Mesendoderm (in vitro differentiated cells): ENCODE measurements at regions not wholly inside any gene's neighbourhood (a gene's known extent, or its start where the extent isn't known, plus 50 kb on each side); places are given as distances from the start of the nearest gene placed in this dataset.

Source experiments
- DNase-seq: peaks from one replicate; pipeline ENCODE4 v3.0.0; 2013
- H2AK5ac ChIP-seq: 2 replicates; pipeline ENCODE4 v1.6.1; 2013; ENCODE audit warnings: low read length, inconsistent platforms
- H2BK120ac ChIP-seq: 2 replicates; pipeline ENCODE4 v1.6.1; 2013; ENCODE audit warnings: low read depth, mild to moderate bottlenecking, low read length, moderate library complexity, mixed read lengths
- H2BK15ac ChIP-seq: replicated peaks from 2 replicates; pipeline ENCODE4 v1.6.1; 2013; ENCODE audit warnings: low read depth, mild to moderate bottlenecking, moderate library complexity
- H2BK5ac ChIP-seq: 2 replicates; pipeline ENCODE4 v1.6.1; 2013; ENCODE audit warnings: low read length, inconsistent platforms
- H3K18ac ChIP-seq: 2 replicates; pipeline ENCODE4 v1.6.1; 2013; ENCODE audit warnings: mild to moderate bottlenecking, low read length, mixed read lengths
- H3K23ac ChIP-seq: one replicate; pipeline ENCODE4 v1.6.1; 2013; ENCODE audit warnings: low read length
- H3K27ac ChIP-seq: 2 replicates; pipeline ENCODE4 v1.5.1; 2013; ENCODE audit warnings: low read depth, mild to moderate bottlenecking, inconsistent platforms, low read length, moderate library complexity
- H3K27me3 ChIP-seq: 2 replicates; pipeline ENCODE4 v1.6.1; 2013; ENCODE audit warnings: low read length, control low read depth, mild to moderate bottlenecking, inconsistent platforms; ENCODE audit not compliant: insufficient read depth, poor library complexity
- H3K36me3 ChIP-seq: 2 replicates; pipeline ENCODE4 v1.6.1; 2013; ENCODE audit warnings: low read length, inconsistent platforms; ENCODE audit not compliant: control insufficient read depth, insufficient read depth
- H3K4ac ChIP-seq: one replicate; pipeline ENCODE4 v1.6.1; 2013; ENCODE audit warnings: low read depth, mild to moderate bottlenecking, low read length, moderate library complexity
- H3K4me1 ChIP-seq: 2 replicates; pipeline ENCODE4 v1.6.1; 2013; ENCODE audit warnings: low read depth, low read length, inconsistent platforms; ENCODE audit not compliant: control insufficient read depth
- H3K4me2 ChIP-seq: 2 replicates; pipeline ENCODE4 v1.6.1; 2013; ENCODE audit warnings: low read length
- H3K4me3 ChIP-seq: 2 replicates; pipeline ENCODE4 v1.5.1; 2013; ENCODE audit warnings: mild to moderate bottlenecking, low read length
- H3K56ac ChIP-seq: one replicate; pipeline ENCODE4 v1.6.1; 2013; ENCODE audit warnings: low read length
- H3K79me1 ChIP-seq: 2 replicates; pipeline ENCODE4 v1.6.1; 2013; ENCODE audit warnings: low read length, inconsistent platforms
- H3K79me2 ChIP-seq: 2 replicates; pipeline ENCODE4 v1.6.1; 2013; ENCODE audit warnings: mild to moderate bottlenecking, low read length; ENCODE audit not compliant: control insufficient read depth, insufficient read depth
- H3K9ac ChIP-seq: 2 replicates; pipeline ENCODE4 v1.6.1; 2013; ENCODE audit warnings: low read length, inconsistent platforms
- H4K5ac ChIP-seq: one replicate; pipeline ENCODE4 v1.6.1; 2013; ENCODE audit warnings: low read length
- H4K8ac ChIP-seq: one replicate; pipeline ENCODE4 v1.6.1; 2013; ENCODE audit warnings: low read depth, mild to moderate bottlenecking, control low read depth, low read length, moderate library complexity
- WGBS: extraction: QIAGEN DNeasy Blood & Tissue Kit; methylation state at CpG from one replicate; pipeline ENCODE4 v1.1.7; 2013; ENCODE audit warnings: low lambda C conversion rate, missing lambda C conversion rate; ENCODE audit not compliant: insufficient coverage; ENCODE audit errors: extremely low coverage; 5-methylcytosine and 5-hydroxymethylcytosine counted together

DNA sequence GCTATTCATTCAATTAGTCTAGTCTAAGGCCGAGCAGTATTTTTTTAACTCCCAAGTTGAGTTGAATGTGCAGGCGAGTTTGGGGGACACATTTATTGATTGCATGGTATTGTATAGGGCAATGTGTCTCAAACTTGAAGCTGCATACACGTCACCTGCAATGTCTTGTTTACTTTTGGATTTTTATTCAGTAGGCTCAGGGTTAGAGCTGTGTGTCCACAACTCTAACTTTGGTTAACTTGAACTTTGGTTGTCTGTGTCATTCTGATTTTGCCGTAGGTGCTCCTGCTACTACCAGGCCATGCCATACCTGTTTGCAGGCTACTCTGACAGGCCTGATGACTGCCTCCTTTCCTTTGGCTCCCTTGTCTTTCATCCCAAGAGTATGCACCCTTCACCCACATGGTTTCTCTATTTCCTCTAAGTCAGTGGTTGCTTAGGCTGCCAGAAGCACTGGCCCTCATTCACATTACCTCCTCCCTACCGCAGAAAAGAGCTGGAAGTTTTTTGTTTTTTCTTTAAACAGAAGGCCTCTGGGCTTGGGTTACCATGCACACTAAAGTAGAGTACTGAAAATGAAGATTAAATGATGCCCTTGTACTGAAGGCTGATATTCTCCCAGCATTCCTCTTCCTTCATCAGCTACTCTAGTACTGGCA lies 219.4 kb upstream of the SPOPL start:
- Histone ChIP-seq H3K79me1 (no peaks in the 10 kb centered on the region), H4K5ac (no peak overlapping the region), H2AK5ac (no peak overlapping the region), H3K79me2 (no peaks in the 10 kb centered on the region), H3K4ac (no peak overlapping the region), H3K18ac (no peak overlapping the region), H2BK120ac (no peak overlapping the region), H3K9ac (no peak overlapping the region), H3K4me1 (peaks cover 2% of the 10 kb centered on the region), H3K4me3 (no peak overlapping the region), H3K27ac (no peak overlapping the region), H3K23ac (no peak overlapping the region), H3K36me3 (no peaks in the 10 kb centered on the region), H3K27me3 (no peaks in the 10 kb centered on the region), H4K8ac (no peak overlapping the region), H3K56ac (no peak overlapping the region), H2BK15ac (no peak overlapping the region), H2BK5ac (no peak overlapping the region), H3K4me2 (no peak overlapping the region)
- no peak for DNase-seq
- no CpG with 5 or more reads among the region's 5 CpGs for WGBS

DNA sequence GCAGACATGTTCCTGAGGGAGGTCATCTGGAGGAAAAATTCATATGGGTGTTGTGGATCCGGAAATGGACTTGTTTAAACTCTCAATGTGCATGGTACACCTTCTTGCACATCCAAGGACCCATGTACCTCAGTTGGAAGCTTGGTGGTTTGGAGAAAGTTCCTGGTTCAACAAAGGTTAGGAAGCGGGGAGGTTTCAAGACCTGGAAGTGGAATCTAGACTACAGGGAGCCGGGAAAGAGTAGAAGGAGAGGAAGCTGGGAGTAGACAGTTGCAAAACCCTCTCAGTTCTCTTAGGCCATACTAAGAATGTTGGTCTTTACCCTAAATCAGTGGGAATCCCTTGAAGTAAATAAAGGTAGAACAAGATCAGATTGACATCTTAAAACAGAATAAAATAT lies 209.8 kb upstream of the SPOPL start:
- no peaks in the 10 kb centered on the region for H3K79me1 ChIP-seq
- no peak overlapping the region for H3K4me3 ChIP-seq
- no peak overlapping the region for H3K9ac ChIP-seq
- no peak overlapping the region for H3K56ac ChIP-seq
- no peak overlapping the region for H3K4me2 ChIP-seq
- H3K79me2 ChIP-seq = no peaks in the 10 kb centered on the region
- H3K18ac ChIP-seq = no peak overlapping the region
- no peaks in the 10 kb centered on the region for H3K4me1 ChIP-seq
- H3K36me3 ChIP-seq = no peaks in the 10 kb centered on the region
- no peak overlapping the region for H2BK5ac ChIP-seq
- H2AK5ac ChIP-seq = no peak overlapping the region
- DNase-seq = no peak
- no peak overlapping the region for H4K5ac ChIP-seq
- H3K27me3 ChIP-seq = no peaks in the 10 kb centered on the region
- no peak overlapping the region for H3K23ac ChIP-seq
- H2BK120ac ChIP-seq = no peak overlapping the region
- no peak overlapping the region for H2BK15ac ChIP-seq
- H3K27ac ChIP-seq = no peak overlapping the region
- H3K4ac ChIP-seq = no peak overlapping the region
- H4K8ac ChIP-seq = no peak overlapping the region
- WGBS = no CpG with 5 or more reads among the region's 3 CpGs

DNA sequence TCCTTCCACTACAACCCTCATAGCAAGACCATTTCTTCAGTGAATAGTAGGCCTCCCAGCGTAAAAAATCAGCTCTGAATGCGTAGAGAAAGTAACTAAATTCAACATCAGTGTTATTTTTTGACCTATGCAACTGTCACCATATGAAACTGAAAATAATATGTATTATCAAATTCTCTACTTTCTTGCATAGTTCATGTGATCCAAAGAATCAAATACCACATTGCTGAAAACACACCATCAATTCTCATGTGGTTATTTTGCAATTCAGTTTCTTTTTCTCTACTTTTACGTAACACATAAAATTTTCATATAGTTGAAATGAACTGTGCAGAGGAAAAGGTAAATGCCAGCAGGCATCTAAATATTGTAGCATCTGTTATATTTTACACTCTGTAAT lies 208.5 kb upstream of the SPOPL start:
- Histone ChIP-seq H4K5ac (no peak overlapping the region), H3K36me3 (no peaks in the 10 kb centered on the region), H2BK120ac (no peak overlapping the region), H3K4me2 (no peak overlapping the region), H3K79me2 (no peaks in the 10 kb centered on the region), H3K23ac (no peak overlapping the region), H3K27me3 (no peaks in the 10 kb centered on the region), H3K4me1 (no peaks in the 10 kb centered on the region), H3K18ac (no peak overlapping the region), H3K4me3 (no peak overlapping the region), H2BK5ac (no peak overlapping the region), H2AK5ac (no peak overlapping the region), H3K27ac (no peak overlapping the region), H3K4ac (no peak overlapping the region), H3K9ac (no peak overlapping the region), H2BK15ac (no peak overlapping the region), H4K8ac (no peak overlapping the region), H3K56ac (no peak overlapping the region), H3K79me1 (no peaks in the 10 kb centered on the region)
- DNase-seq = no peak
- no CpG with 5 or more reads among the region's 3 CpGs for WGBS

DNA sequence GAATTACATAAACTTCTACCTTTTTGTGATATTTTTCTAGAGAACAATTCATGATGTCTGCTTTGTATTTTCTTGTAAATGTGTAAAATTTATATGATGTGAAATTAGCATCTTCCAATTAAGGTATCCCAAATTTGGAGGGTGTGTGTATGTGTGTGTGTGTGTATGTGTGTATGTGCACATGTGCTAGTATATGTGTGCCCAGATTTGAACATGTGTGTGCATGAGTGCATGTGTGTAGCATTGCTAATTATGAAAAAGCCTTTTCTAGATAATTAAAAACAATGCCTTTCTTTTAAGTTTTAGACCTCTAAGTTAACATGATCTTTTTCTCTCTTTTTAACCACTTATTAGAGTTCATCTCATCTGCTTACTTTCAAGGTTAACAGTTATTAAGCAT lies 208.0 kb upstream of the SPOPL start:
- DNase-seq = no peak

DNA sequence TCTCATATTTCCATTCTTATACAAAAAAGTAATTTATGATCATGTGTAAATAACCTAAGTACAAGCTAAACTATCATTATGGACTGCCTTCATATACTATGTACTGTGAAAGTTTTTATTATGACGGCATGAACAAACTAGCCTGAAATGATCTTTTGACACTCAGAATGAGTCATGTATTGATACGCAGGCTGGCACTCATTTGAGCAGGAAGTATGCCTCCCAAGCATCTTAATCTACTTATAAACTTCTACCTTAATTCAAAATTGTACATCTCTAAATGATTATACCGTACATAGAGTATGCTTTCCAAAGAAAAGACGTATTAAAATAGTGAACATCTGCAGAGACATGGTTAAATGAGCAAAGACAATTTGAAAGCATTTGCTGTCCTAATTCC lies 207.1 kb upstream of the SPOPL start:
- Histone ChIP-seq H3K79me1 (no peaks in the 10 kb centered on the region), H4K5ac (no peak overlapping the region), H2BK15ac (no peak overlapping the region), H3K4me3 (no peak overlapping the region), H3K9ac (no peak overlapping the region), H3K4me1 (no peaks in the 10 kb centered on the region), H2BK5ac (no peak overlapping the region), H2BK120ac (no peak overlapping the region), H4K8ac (no peak overlapping the region), H3K36me3 (no peaks in the 10 kb centered on the region), H3K4ac (no peak overlapping the region), H3K4me2 (no peak overlapping the region), H3K23ac (no peak overlapping the region), H3K56ac (no peak overlapping the region), H3K27ac (no peak overlapping the region), H3K79me2 (no peaks in the 10 kb centered on the region), H2AK5ac (no peak overlapping the region), H3K27me3 (no peaks in the 10 kb centered on the region), H3K18ac (no peak overlapping the region)
- DNase-seq = no peak
- no CpG with 5 or more reads among the region's 4 CpGs for WGBS

More for the DNA sequence above, 208.0 kb upstream of the SPOPL start:
- Histone ChIP-seq H3K56ac (no peak overlapping the region), H2BK120ac (no peak overlapping the region), H3K9ac (no peak overlapping the region), H3K4ac (no peak overlapping the region), H3K36me3 (no peaks in the 10 kb centered on the region), H3K79me2 (no peaks in the 10 kb centered on the region), H2AK5ac (no peak overlapping the region), H3K79me1 (no peaks in the 10 kb centered on the region), H3K4me3 (no peak overlapping the region), H3K4me1 (no peaks in the 10 kb centered on the region), H3K27me3 (no peaks in the 10 kb centered on the region), H4K8ac (no peak overlapping the region), H2BK5ac (no peak overlapping the region), H3K23ac (no peak overlapping the region), H3K27ac (no peak overlapping the region), H3K18ac (no peak overlapping the region), H3K4me2 (no peak overlapping the region), H2BK15ac (no peak overlapping the region), H4K5ac (no peak overlapping the region)

DNA sequence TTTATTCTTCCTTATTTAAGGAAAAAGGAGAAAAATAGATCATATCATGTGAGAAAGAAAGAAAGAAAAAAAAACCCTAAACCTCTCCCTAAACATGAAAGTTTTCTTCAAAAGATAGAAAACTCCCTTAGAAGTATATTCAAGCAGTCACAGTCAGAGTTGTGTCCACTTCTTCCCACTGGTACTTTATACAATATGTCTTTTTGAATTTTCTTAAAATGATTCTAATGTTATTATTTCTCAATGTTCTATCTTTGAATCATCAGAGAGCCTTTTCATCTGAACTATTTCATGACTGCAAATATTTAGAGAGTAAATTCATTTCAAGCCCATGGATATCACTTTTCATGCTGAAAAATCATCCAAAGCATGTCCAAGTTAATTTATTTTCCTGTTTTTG lies 205.2 kb upstream of the SPOPL start:
- Histone ChIP-seq H2BK5ac (no peak overlapping the region), H3K18ac (no peak overlapping the region), H3K36me3 (no peaks in the 10 kb centered on the region), H2BK120ac (no peak overlapping the region), H3K79me2 (no peaks in the 10 kb centered on the region), H3K27ac (no peak overlapping the region), H4K8ac (no peak overlapping the region), H3K4me2 (no peak overlapping the region), H3K4me3 (no peak overlapping the region), H2AK5ac (no peak overlapping the region), H3K4me1 (no peaks in the 10 kb centered on the region), H2BK15ac (no peak overlapping the region), H3K79me1 (no peaks in the 10 kb centered on the region), H4K5ac (no peak overlapping the region), H3K23ac (no peak overlapping the region), H3K27me3 (no peaks in the 10 kb centered on the region), H3K56ac (no peak overlapping the region), H3K4ac (no peak overlapping the region), H3K9ac (no peak overlapping the region)
- DNase-seq = no peak
